ENCODE measurements at regions not wholly inside any gene's neighbourhood (a gene's known extent, or its start where the extent isn't known, plus 50 kb on each side); places are given as distances from the start of the nearest gene placed in this dataset.

- Mint-ChIP-seq H3K4me1 (ENCODE audit: low read depth) (peaks cover 68% of the 10 kb centered on the region), H3K9me3 (peaks cover 3% of the 10 kb centered on the region), H3K36me3 (ENCODE audit: low read depth) (peaks cover 17% of the 10 kb centered on the region), H3K27ac (peak overlapping the region; percentile 76), H3K27me3 (no peaks in the 10 kb centered on the region), H3K4me3 (no peak overlapping the region)
Observed at GRCh38 chr2:189258616-189259365, 79.2 kb upstream of the COL5A2 start.

- no peak overlapping the region for H3K4me3 Mint-ChIP-seq
- peaks cover 8% of the 10 kb centered on the region for H3K9me3 Mint-ChIP-seq
- no peaks in the 10 kb centered on the region for H3K27me3 Mint-ChIP-seq
- peaks cover 22% of the 10 kb centered on the region for H3K36me3 Mint-ChIP-seq (ENCODE audit: low read depth)
- peak overlapping the region; percentile 42 for H3K27ac Mint-ChIP-seq
- peaks cover 56% of the 10 kb centered on the region for H3K4me1 Mint-ChIP-seq (ENCODE audit: low read depth)
Observed at GRCh38 chr2:189260361-189260814, 80.8 kb upstream of the COL5A2 start.

GRCh38 chr2:189261431-189261841, 81.9 kb upstream of the COL5A2 start:
- peak overlapping the region; percentile 39 for H3K4me3 Mint-ChIP-seq
- peaks cover 47% of the 10 kb centered on the region for H3K4me1 Mint-ChIP-seq (ENCODE audit: low read depth)
- H3K36me3 Mint-ChIP-seq (ENCODE audit: low read depth), result peaks cover 20% of the 10 kb centered on the region
- peak overlapping the region; percentile 57 for H3K27ac Mint-ChIP-seq
- no peaks in the 10 kb centered on the region for H3K27me3 Mint-ChIP-seq
- H3K9me3 Mint-ChIP-seq, result peaks cover 8% of the 10 kb centered on the region

GRCh38 chr2:189261916-189262315, 82.4 kb upstream of the COL5A2 start:
- Mint-ChIP-seq H3K9me3 (peaks cover 8% of the 10 kb centered on the region), H3K27ac (no peak overlapping the region), H3K4me3 (no peak overlapping the region), H3K36me3 (ENCODE audit: low read depth) (peaks cover 20% of the 10 kb centered on the region), H3K27me3 (no peaks in the 10 kb centered on the region), H3K4me1 (ENCODE audit: low read depth) (peaks cover 43% of the 10 kb centered on the region)

GRCh38 chr2:189265696-189266320, 86.2 kb upstream of the COL5A2 start:
- H3K36me3 Mint-ChIP-seq (ENCODE audit: low read depth), result peaks cover 24% of the 10 kb centered on the region
- H3K4me1 Mint-ChIP-seq (ENCODE audit: low read depth), result peaks cover 15% of the 10 kb centered on the region
- H3K4me3 Mint-ChIP-seq, result no peak overlapping the region
- H3K27ac Mint-ChIP-seq, result no peak overlapping the region
- no peaks in the 10 kb centered on the region for H3K27me3 Mint-ChIP-seq
- peaks cover 17% of the 10 kb centered on the region for H3K9me3 Mint-ChIP-seq

GRCh38 chr2:189267491-189267890, 87.9 kb upstream of the COL5A2 start:
- H3K4me1 Mint-ChIP-seq (ENCODE audit: low read depth), result no peaks in the 10 kb centered on the region
- H3K27me3 Mint-ChIP-seq, result no peaks in the 10 kb centered on the region
- H3K27ac Mint-ChIP-seq, result no peak overlapping the region
- H3K36me3 Mint-ChIP-seq (ENCODE audit: low read depth), result peaks cover 40% of the 10 kb centered on the region
- peaks cover 23% of the 10 kb centered on the region for H3K9me3 Mint-ChIP-seq
- no peak overlapping the region for H3K4me3 Mint-ChIP-seq

- Mint-ChIP-seq H3K27me3 (no peaks in the 10 kb centered on the region), H3K27ac (no peak overlapping the region), H3K36me3 (ENCODE audit: low read depth) (peaks cover 40% of the 10 kb centered on the region), H3K4me1 (ENCODE audit: low read depth) (peaks cover 4% of the 10 kb centered on the region), H3K4me3 (no peak overlapping the region), H3K9me3 (peaks cover 23% of the 10 kb centered on the region)
Observed at GRCh38 chr2:189267925-189268579, 88.5 kb upstream of the COL5A2 start.

- Mint-ChIP-seq H3K27me3 (no peaks in the 10 kb centered on the region), H3K4me1 (ENCODE audit: low read depth) (peaks cover 9% of the 10 kb centered on the region), H3K36me3 (ENCODE audit: low read depth) (peaks cover 44% of the 10 kb centered on the region), H3K4me3 (no peak overlapping the region), H3K9me3 (peaks cover 23% of the 10 kb centered on the region), H3K27ac (no peak overlapping the region)
Observed at GRCh38 chr2:189268763-189269162, 89.2 kb upstream of the COL5A2 start.

GRCh38 chr2:189273734-189274133, 94.2 kb upstream of the COL5A2 start:
- peaks cover 34% of the 10 kb centered on the region for H3K36me3 Mint-ChIP-seq (ENCODE audit: low read depth)
- H3K27ac Mint-ChIP-seq, result no peak overlapping the region
- no peaks in the 10 kb centered on the region for H3K27me3 Mint-ChIP-seq
- no peak overlapping the region for H3K4me3 Mint-ChIP-seq
- H3K4me1 Mint-ChIP-seq (ENCODE audit: low read depth), result peaks cover 15% of the 10 kb centered on the region
- peaks cover 15% of the 10 kb centered on the region for H3K9me3 Mint-ChIP-seq

- no peak overlapping the region for H3K27ac Mint-ChIP-seq
- H3K27me3 Mint-ChIP-seq, result no peaks in the 10 kb centered on the region
- H3K36me3 Mint-ChIP-seq (ENCODE audit: low read depth), result peaks cover 36% of the 10 kb centered on the region
- H3K4me1 Mint-ChIP-seq (ENCODE audit: low read depth), result peaks cover 15% of the 10 kb centered on the region
- peaks cover 15% of the 10 kb centered on the region for H3K9me3 Mint-ChIP-seq
- H3K4me3 Mint-ChIP-seq, result no peak overlapping the region
Observed at GRCh38 chr2:189274361-189274760, 94.8 kb upstream of the COL5A2 start.

GRCh38 chr2:189276277-189276676, 96.7 kb upstream of the COL5A2 start:
- H3K27me3 Mint-ChIP-seq, result no peaks in the 10 kb centered on the region
- no peak overlapping the region for H3K27ac Mint-ChIP-seq
- peaks cover 15% of the 10 kb centered on the region for H3K4me1 Mint-ChIP-seq (ENCODE audit: low read depth)
- H3K9me3 Mint-ChIP-seq, result peaks cover 6% of the 10 kb centered on the region
- H3K4me3 Mint-ChIP-seq, result no peak overlapping the region
- H3K36me3 Mint-ChIP-seq (ENCODE audit: low read depth), result peaks cover 22% of the 10 kb centered on the region

- H3K27ac Mint-ChIP-seq, result no peak overlapping the region
- H3K27me3 Mint-ChIP-seq, result no peaks in the 10 kb centered on the region
- H3K4me3 Mint-ChIP-seq, result peak overlapping the region; percentile 40
- H3K4me1 Mint-ChIP-seq (ENCODE audit: low read depth), result peaks cover 35% of the 10 kb centered on the region
- H3K36me3 Mint-ChIP-seq (ENCODE audit: low read depth), result peaks cover 11% of the 10 kb centered on the region
- no peaks in the 10 kb centered on the region for H3K9me3 Mint-ChIP-seq
Observed at GRCh38 chr2:189281201-189281600, 101.6 kb upstream of the COL5A2 start.

- Mint-ChIP-seq H3K9me3 (peaks cover 4% of the 10 kb centered on the region), H3K27ac (peak overlapping the region; percentile 97), H3K4me1 (ENCODE audit: low read depth) (peaks cover 66% of the 10 kb centered on the region), H3K4me3 (no peak overlapping the region), H3K27me3 (no peaks in the 10 kb centered on the region), H3K36me3 (ENCODE audit: low read depth) (peaks cover 25% of the 10 kb centered on the region)
Observed at GRCh38 chr2:189285349-189285748, 105.8 kb upstream of the COL5A2 start.

GRCh38 chr2:189285962-189286645, 106.5 kb upstream of the COL5A2 start:
- H3K36me3 Mint-ChIP-seq (ENCODE audit: low read depth), result peaks cover 28% of the 10 kb centered on the region
- H3K4me3 Mint-ChIP-seq, result peak overlapping the region; percentile 52
- no peaks in the 10 kb centered on the region for H3K27me3 Mint-ChIP-seq
- peaks cover 7% of the 10 kb centered on the region for H3K9me3 Mint-ChIP-seq
- peaks cover 71% of the 10 kb centered on the region for H3K4me1 Mint-ChIP-seq (ENCODE audit: low read depth)
- peak overlapping the region; percentile 97 for H3K27ac Mint-ChIP-seq

GRCh38 chr2:189287363-189287762, 107.8 kb upstream of the COL5A2 start:
- H3K4me3 Mint-ChIP-seq, result no peak overlapping the region

More at GRCh38 chr2:189287363-189287762, 107.8 kb upstream of the COL5A2 start:
- Mint-ChIP-seq H3K27me3 (no peaks in the 10 kb centered on the region), H3K36me3 (ENCODE audit: low read depth) (peaks cover 32% of the 10 kb centered on the region), H3K4me1 (ENCODE audit: low read depth) (peaks cover 83% of the 10 kb centered on the region), H3K9me3 (peaks cover 10% of the 10 kb centered on the region), H3K27ac (peak overlapping the region; percentile 97)
